Caco-2 (cell line): ENCODE measurements at regions not wholly inside any gene's neighbourhood (a gene's known extent, or its start where the extent isn't known, plus 50 kb on each side); places are given as distances from the start of the nearest gene placed in this dataset.

Experiments
- BruUV-seq: library from RNA; stranded (reverse); fragments of 400-500 nt; replicated peaks from 2 replicates; lab custom pipeline; 2021; lab: Mats Ljungman, UMichigan
- CTCF ChIA-PET: fragments of 300-600 bp; sonication (Branson Sonifier 250); formaldehyde crosslinking; loops from one replicate; lab custom pipeline; 2022; ENCODE audit warnings: antibody characterized with exemption; lab: Charles Lee
- POLR2A ChIA-PET: fragments of 300-600 bp; sonication (Branson Sonifier 250); formaldehyde crosslinking; loops from one replicate; lab custom pipeline; 2022; ENCODE audit warnings: antibody characterized with exemption; lab: Charles Lee
- DNase-seq, 2 experiments: peaks; one replicate each; pipeline versions ENCODE4 v3.0.0 to v3.0.0-alpha.2; 2020 to 2022
- H3K27me3 ChIP-seq: replicated peaks from 2 replicates; pipeline ENCODE4 v1.6.0; 2011; ENCODE audit warnings: low read length; ENCODE audit not compliant: control insufficient read depth, insufficient read depth
- H3K36me3 ChIP-seq: 2 replicates; pipeline ENCODE4 v1.5.1; 2011; ENCODE audit warnings: low read length; ENCODE audit not compliant: control insufficient read depth, insufficient read depth
- H3K4me1 ChIP-seq: fragments of 250-450 bp; sonication (Bioruptor Pico); 2 replicates; pipeline ENCODE4 v1.5.1; 2020; ENCODE audit warnings: mild to moderate bottlenecking
- H3K4me3 ChIP-seq: 2 replicates; pipeline ENCODE4 v1.5.1; 2011; ENCODE audit warnings: low read depth, mild to moderate bottlenecking, control low read depth, low read length
- H3K9me3 ChIP-seq: fragments of 250-450 bp; sonication (Bioruptor Pico); 2 replicates; pipeline ENCODE4 v1.5.1; 2020; ENCODE audit warnings: mild to moderate bottlenecking, moderate library complexity
- H3K27ac Mint-ChIP-seq: one replicate; pipeline ENCODE4 v1.8.0; 2022; ENCODE audit warnings: mixed read lengths; ENCODE audit not compliant: unreplicated experiment
- H3K27me3 Mint-ChIP-seq: one replicate; pipeline ENCODE4 v1.8.0; 2022; ENCODE audit warnings: mixed read lengths; ENCODE audit not compliant: insufficient read depth, unreplicated experiment
- H3K36me3 Mint-ChIP-seq: one replicate; pipeline ENCODE4 v1.8.0; 2022; ENCODE audit warnings: mild to moderate bottlenecking, mixed read lengths; ENCODE audit not compliant: insufficient read depth, unreplicated experiment
- H3K4me1 Mint-ChIP-seq: one replicate; pipeline ENCODE4 v1.8.0; 2022; ENCODE audit warnings: low read depth, mixed read lengths; ENCODE audit not compliant: unreplicated experiment
- H3K4me3 Mint-ChIP-seq: one replicate; pipeline ENCODE4 v1.8.0; 2022; ENCODE audit warnings: mild to moderate bottlenecking, moderate library complexity, mixed read lengths; ENCODE audit not compliant: unreplicated experiment
- H3K9me3 Mint-ChIP-seq: one replicate; pipeline ENCODE4 v1.8.0; 2022; ENCODE audit warnings: mixed read lengths; ENCODE audit not compliant: unreplicated experiment
- intact Hi-C: fragments of 100-400 bp; cut with micrococcal nuclease; formaldehyde crosslinking; loops from one replicate; pipeline ENCODE4 v1.10.0; 2022; ENCODE audit not compliant: unreplicated experiment
- TF ChIP-seq, protein P1 (sequence below), 2 experiments: fragments of 200-600 bp in 1 of 2; IDR thresholded peaks; 1 replicate in 1 of 2; 2 replicates in 1 of 2; pipeline versions ENCODE4 v1.5.1 to v1.8.0; 2011 to 2022; ENCODE audit warnings: antibody characterized with exemption in 1 of 2, control low read depth in 1 of 2, inconsistent platforms in 1 of 2, low read depth in 1 of 2, low read length in 1 of 2, mild to moderate bottlenecking in 1 of 2, moderate library complexity in 1 of 2; ENCODE audit not compliant: insufficient read depth in 1 of 2, severe bottlenecking in 1 of 2, unreplicated experiment in 1 of 2

GRCh38 chr6:25058941-25059340 lies 123.2 kb upstream of the RIPOR2 start:
- Histone ChIP-seq H3K4me3 (no peak overlapping the region), H3K9me3 (no peaks in the 10 kb centered on the region; the same call in 1 of the 2 replicates), H3K36me3 (no peaks in the 10 kb centered on the region), H3K4me1 (no peaks in the 10 kb centered on the region), H3K27me3 (no peaks in the 10 kb centered on the region)
- ChIA-PET POLR2A (no interaction called here), CTCF (no interaction called here)
- Mint-ChIP-seq H3K27ac (no peak overlapping the region), H3K4me3 (no peak overlapping the region), H3K9me3 (peaks cover 10% of the 10 kb centered on the region), H3K4me1 (no peaks in the 10 kb centered on the region), H3K27me3 (no peaks in the 10 kb centered on the region), H3K36me3 (no peaks in the 10 kb centered on the region)
- no TSS peak for BruUV-seq
- no peak for DNase-seq
- TF ChIP-seq, protein P1, sequence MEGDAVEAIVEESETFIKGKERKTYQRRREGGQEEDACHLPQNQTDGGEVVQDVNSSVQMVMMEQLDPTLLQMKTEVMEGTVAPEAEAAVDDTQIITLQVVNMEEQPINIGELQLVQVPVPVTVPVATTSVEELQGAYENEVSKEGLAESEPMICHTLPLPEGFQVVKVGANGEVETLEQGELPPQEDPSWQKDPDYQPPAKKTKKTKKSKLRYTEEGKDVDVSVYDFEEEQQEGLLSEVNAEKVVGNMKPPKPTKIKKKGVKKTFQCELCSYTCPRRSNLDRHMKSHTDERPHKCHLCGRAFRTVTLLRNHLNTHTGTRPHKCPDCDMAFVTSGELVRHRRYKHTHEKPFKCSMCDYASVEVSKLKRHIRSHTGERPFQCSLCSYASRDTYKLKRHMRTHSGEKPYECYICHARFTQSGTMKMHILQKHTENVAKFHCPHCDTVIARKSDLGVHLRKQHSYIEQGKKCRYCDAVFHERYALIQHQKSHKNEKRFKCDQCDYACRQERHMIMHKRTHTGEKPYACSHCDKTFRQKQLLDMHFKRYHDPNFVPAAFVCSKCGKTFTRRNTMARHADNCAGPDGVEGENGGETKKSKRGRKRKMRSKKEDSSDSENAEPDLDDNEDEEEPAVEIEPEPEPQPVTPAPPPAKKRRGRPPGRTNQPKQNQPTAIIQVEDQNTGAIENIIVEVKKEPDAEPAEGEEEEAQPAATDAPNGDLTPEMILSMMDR (IDR thresholded peaks at IDR 0.05; ENCODE audit: insufficient read depth in 1 of 2, low read depth in 1 of 2, low read length in 1 of 2, severe bottlenecking in 1 of 2, unreplicated experiment in 1 of 2), result no peak
- intact Hi-C loops, result no loop called here

GRCh38 chr6:25060522-25060921 lies 124.8 kb upstream of the RIPOR2 start:
- H3K27ac Mint-ChIP-seq, result no peak overlapping the region
- intact Hi-C loops, result no loop called here
- Histone ChIP-seq H3K4me1 (no peaks in the 10 kb centered on the region), H3K36me3 (no peaks in the 10 kb centered on the region), H3K27me3 (no peaks in the 10 kb centered on the region), H3K4me3 (no peak overlapping the region), H3K9me3 (no peaks in the 10 kb centered on the region; the same call in 1 of the 2 replicates)
- no peak overlapping the region for H3K4me3 Mint-ChIP-seq
- no peak for DNase-seq
- H3K9me3 Mint-ChIP-seq, result peaks cover 10% of the 10 kb centered on the region
- BruUV-seq, result no TSS peak
- H3K36me3 Mint-ChIP-seq, result no peaks in the 10 kb centered on the region
- TF ChIP-seq, protein P1 (IDR thresholded peaks at IDR 0.05; ENCODE audit: insufficient read depth in 1 of 2, low read depth in 1 of 2, low read length in 1 of 2, severe bottlenecking in 1 of 2, unreplicated experiment in 1 of 2), result no peak
- POLR2A ChIA-PET, result no interaction called here
- H3K4me1 Mint-ChIP-seq, result no peaks in the 10 kb centered on the region
- no peaks in the 10 kb centered on the region for H3K27me3 Mint-ChIP-seq
- CTCF ChIA-PET, result no interaction called here

GRCh38 chr6:25061289-25061936 lies 125.7 kb upstream of the RIPOR2 start:
- no peak overlapping the region for H3K27ac Mint-ChIP-seq
- Histone ChIP-seq H3K4me1 (no peaks in the 10 kb centered on the region), H3K4me3 (no peak overlapping the region), H3K27me3 (no peaks in the 10 kb centered on the region), H3K36me3 (no peaks in the 10 kb centered on the region), H3K9me3 (no peaks in the 10 kb centered on the region; the same call in 1 of the 2 replicates)
- no peaks in the 10 kb centered on the region for H3K27me3 Mint-ChIP-seq
- BruUV-seq, result no TSS peak
- no peaks in the 10 kb centered on the region for H3K4me1 Mint-ChIP-seq
- ChIA-PET CTCF (no interaction called here), POLR2A (no interaction called here)
- TF ChIP-seq, protein P1 (IDR thresholded peaks at IDR 0.05; ENCODE audit: insufficient read depth in 1 of 2, low read depth in 1 of 2, low read length in 1 of 2, severe bottlenecking in 1 of 2, unreplicated experiment in 1 of 2), result no peak
- no peak for DNase-seq
- intact Hi-C loops, result no loop called here
- H3K9me3 Mint-ChIP-seq, result peaks cover 10% of the 10 kb centered on the region
- H3K36me3 Mint-ChIP-seq, result no peaks in the 10 kb centered on the region
- no peak overlapping the region for H3K4me3 Mint-ChIP-seq
